Hematopoietic multipotent progenitor cell treated with erythropoietin and hydrocortisone succinate and interleukin-3 and kit ligand, for 8 days (in vitro differentiated cells): ENCODE measurements at regions not wholly inside any gene's neighbourhood (a gene's known extent, or its start where the extent isn't known, plus 50 kb on each side); places are given as distances from the start of the nearest gene placed in this dataset.
"Not testable (repeated sequence)": the region's sequence is repeated elsewhere in the genome, so short reads cannot be mapped to it uniquely, and the experiment has no call there.

Source experiments
- DNase-seq: peaks from one replicate; pipeline ENCODE4 v3.0.0-alpha.2; 2015

DNA sequence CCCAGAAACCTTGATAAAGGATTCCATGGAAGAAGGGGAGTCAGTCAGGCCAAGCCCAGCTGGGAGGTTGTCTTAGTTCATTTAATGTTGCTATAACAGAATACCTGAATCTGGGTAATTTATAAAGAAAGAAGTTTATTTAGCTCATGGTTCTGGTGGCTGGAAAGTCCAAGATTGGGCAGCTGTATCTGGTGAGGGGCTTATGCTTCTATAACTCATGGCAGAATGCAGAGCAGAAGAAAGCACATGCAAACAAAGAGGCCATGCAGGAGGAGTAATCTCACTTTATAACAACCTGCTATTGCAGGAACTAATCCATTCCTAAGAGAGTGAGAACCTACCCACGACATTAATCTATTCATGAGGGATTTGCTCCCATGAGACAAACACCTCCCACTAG, 54.2 kb upstream of the ANKRD1 start:
- no peak for DNase-seq

DNA sequence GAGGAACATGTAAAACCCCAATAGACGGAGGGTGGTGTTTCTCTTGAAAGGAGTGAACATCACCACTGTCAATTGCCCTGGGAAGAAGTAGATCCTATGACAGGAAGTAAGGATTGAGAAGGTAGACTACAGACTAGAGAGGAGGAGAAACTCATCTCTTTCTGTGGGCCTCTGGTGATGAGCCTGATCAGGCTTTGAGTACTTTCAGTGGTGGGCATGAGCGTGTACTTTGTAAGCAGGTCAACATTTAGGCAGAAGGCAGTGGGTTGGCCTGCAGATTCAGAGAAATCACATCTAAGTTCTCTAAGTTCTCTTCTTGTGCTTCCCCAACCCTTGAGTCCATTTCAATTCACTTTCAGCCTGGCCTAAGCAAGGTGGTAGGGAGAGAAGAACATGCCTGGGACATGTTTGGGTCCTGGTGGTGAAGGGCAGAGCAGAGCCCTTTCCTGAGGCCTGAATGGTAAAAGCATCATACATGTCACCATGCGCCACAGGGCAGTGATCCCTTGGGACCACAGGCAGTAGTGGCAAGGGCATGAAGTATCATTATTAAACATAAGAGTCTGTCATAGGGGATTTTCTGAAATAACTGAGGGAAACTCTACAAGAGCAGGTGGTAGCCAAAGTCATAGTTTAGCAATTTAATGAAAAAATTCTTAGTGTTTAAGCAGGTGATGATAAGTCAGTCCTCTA, 56.4 kb upstream of the ANKRD1 start:
- no peak for DNase-seq

DNA sequence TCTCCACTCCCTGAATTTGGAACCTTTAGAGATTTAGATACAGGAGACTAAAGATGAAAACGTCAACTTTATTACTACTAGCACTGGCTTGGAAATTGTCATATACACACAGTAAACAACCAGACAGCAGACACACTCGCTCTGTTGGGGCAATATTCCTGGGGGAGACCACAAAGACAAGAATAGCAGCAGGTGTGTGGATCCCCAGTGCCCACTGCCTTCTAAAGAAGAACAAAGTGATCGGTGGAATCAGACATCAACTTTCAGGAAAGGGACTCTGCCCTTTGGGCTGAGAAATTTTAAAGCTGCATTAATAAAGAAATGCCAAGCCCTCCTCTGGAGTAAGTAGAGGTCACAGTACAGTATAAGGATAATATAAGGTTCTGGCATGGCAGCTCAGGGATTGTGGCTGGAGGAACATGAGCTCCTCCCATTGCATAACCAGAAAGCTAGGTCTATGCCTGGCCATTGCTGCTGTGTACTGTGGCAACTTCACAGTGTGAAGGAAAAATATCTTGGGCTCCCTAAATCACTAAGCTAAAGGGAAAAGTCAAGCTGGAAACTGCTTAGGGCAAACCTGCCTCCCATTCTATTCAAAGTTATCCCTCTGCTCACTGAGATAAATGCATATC, 57.1 kb upstream of the ANKRD1 start:
- DNase-seq, result no peak

DNA sequence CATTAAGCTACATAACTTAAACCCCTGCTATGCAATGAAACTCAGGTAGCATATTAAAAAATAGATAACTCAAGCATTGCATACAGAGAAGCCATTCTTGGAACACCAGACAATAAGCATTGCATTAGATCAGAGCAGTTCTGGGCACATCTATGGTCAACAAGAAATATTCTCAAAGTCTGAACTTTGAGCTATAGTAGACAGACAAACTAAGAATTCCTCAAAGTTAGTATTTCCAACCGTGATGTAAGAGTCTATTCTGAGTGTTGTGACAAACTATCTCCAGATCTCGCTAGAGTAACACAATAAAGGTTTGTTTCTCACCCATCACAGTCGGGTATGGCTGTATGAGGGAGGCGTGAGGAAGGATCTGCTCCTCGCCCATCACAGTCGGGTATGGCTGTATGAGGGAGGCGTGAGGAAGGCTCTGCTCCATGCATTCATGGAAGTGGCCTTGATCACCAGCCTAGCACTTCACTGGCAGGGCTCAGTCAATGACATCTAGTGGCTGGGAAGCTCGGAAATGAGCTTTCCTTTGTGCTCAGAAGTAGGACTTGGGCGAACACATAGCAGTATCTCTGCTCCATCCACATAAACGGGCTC, 61.6 kb upstream of the ANKRD1 start:
- DNase-seq, result no peak

DNA sequence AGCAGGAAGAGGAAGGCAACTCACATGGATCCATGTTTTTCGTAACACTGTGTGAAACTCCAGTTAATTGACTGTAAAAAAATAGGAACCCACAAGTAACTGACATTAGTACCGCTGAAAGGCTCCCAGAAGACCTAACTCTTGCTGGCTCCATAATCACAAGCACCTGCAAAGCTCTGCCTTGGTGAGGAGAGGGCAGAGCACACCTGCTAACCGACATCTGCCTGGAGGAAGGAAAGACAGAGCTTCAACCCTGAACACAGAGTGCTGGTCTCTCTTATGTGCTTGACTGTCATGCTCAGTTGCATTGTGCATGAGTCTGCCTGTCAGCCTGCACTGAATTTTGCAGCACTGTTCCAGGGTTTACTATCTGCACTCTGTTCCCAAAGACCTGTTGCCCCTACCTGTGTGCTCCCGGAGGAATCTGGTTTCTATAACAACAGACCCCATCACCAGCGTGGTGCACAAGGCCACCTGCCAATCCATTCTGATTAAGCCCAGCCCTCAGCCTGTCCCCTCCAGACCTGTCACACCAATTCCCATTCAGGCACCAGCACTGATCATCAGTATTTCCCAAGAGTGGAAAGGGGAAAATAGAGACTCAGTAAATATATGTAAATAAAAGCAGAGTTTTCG, 63.1 kb upstream of the ANKRD1 start:
- DNase-seq, result no peak

DNA sequence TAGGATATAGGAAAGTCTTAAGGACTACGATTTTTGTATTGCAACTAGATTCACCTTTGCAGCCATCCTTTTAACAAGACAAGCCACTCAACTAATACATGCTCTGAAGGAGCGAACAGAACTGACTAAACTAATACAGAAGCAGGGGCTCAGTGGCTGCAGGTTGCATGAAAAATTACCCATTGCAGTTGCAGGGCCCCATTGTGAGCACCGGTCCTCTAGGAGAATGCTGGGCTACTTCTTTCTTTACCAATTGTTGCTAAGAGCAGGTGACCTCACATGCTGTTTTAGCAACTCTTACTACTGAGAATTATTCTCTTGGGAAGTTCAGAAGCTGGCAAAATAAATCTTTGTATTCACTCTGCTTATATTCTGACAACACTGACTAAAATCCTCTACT, 64.0 kb upstream of the ANKRD1 start:
- DNase-seq, result no peak

DNA sequence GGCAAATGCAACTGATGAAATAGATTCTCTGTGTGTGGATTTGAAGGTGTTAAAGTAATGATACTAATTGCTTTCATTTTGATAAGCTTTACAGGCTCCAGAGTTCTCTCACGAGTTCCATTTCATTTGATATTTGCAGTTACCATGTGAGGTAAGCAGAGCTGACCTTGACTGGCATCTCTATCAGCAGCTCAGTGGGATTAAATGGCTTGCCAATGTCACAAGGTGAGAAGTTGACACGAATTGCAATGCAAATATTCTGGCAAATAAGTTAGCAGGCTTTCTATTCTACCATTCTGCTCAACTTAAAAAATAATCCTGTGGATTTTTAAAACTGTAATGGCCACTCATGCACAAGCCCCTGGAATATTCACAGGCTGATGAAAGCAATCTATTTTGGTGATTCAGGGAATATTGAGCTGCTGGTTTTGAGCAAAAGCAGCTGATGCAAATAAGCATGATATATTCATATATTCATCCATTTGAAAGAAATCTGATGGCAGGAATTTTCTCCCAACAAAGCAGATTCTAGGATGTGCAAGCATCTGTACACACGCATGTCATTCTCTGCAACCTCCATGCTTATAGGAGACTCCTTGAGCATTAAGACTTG, 64.5 kb upstream of the ANKRD1 start:
- DNase-seq, result no peak

DNA sequence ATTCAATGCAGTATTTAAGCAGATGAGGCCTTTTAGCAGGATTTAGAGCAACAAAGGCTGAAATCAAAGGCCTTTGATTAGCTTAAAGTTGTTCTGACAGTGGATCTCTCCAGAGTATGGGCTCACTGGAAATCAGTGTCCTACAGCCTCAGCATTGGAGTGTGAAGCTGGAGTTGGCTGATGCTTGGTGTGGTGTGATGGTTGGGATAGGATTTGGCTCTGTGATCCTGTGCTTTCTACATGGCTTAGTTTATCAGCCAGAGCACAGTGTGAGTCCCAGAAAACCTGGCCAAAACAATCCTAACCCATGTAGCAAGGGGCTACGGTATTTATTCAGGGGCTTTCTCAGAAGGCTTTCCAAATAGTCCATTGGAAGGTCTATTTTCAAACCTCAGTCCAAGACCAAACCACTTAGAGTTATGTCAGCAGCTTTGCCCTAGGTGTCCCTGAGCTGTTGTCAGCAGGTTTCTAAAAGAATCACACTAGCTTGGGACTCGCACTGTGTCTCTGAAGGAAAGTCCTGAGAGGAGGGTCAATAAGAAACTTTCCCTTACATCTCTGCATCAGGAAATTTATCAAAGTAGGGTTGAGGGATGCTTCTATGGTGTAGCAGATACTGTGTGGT, 65.4 kb upstream of the ANKRD1 start:
- DNase-seq, result no peak

DNA sequence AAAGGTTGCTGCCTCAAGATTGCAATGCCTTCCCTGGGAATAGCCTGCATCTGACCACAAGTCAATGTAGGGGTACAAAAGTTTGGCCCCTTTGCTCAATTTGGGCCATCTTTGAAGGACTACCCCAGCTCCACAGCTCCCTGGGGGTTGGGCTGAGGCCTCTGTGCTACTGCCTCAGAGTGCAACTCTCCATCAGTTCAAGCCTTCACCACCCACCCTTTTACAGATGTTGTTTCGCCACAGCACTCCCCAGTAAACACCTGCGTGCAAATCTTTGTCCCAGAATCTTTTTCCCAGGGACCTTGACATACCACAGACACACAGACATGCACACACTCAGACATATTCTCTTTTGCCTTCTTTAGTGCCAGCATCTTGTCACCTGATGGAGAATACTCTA, 66.0 kb upstream of the ANKRD1 start:
- no peak for DNase-seq

DNA sequence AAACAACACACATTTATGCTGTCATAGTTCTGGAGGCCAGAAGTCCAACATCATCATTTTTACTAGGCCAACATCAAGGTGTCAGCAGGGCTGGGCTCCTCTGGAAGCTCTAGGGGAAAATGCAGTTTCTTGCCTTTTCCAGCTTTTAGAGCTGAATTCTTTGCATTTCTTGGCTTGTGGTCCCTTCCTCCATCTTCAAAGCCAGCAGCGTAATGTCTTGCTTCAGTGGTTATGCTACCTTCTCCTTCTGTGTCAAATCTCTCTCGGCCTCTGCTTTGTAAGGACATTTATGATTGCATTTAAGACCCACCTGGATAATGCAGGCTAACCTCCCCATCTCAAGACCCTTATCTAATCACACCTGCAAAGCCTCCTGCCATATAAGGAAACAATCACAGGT, 66.5 kb upstream of the ANKRD1 start:
- no peak for DNase-seq

DNA sequence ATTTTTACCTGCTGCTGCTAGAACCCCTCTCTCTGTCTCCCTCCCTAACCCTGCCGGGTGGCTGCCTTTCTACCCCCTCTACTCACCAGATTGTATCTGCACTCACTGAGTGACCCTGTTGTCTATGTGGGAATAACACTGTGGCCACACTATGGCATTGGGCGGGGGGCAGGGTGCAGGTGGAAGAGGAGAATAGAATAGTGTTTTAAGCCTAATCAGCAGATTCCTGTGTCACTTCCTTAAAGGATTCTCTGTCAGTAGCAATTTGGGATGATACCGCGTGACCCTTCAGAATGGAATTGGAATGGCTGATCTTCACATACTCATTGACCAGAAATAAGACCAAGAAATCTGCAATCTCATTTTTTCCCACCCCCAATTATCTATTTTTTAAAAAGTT, 67.1 kb upstream of the ANKRD1 start:
- DNase-seq, result no peak

DNA sequence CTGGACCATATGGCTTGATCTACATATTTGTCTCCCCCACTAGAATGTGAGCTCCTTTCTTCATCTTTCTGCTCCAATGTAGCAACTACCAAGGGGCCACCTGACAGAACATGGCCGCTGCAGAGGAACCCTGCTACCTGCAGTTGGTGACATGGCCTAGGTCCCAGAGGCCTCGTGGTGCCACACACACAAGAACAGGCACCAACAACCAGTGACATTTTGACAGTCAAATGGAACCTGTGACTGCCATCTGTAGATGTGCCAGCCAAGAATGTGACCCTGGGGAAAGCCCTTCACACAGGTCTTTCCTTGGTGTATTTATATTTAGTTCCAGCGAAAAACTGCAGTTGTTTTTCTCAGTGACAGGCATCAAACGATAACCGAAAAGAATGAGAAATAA, 67.9 kb upstream of the ANKRD1 start:
- DNase-seq, result no peak

DNA sequence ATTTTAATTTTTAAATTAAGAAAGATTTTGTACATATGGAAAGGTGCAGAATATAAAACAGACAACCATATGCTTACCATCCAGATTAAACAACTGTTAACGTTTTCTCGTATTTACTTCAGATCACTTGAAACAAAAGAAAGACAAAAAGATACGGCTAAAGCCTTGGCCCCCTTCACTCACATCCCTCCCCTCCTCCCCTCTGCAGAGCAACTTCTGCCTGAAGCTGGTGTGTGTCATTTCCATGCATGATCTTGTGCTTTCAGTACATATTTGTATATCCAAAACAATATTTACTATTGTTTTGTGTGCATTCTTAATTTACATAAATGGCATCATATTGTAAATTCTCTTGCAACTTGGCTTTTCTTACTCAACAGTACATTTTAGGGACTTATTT, 68.5 kb upstream of the ANKRD1 start:
- no peak for DNase-seq

DNA sequence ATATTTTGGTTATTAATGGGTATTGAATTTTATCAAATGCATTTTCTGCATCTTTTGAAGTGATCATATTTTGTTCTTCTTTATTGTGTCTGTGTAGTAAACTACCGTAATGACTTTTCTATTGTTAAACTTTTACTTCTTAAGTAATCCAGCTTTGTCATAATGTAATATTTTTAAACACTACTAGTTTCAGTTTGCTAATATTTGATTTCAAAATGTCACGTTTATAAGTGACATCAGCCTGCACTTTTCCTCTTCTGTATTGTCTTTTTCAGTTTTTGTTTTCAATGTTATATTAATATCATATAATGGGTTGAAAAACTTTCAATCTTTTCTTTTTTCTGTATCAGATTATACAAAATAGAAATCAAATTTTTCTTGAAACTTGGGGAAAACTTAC, 71.6 kb upstream of the ANKRD1 start:
- no peak for DNase-seq

DNA sequence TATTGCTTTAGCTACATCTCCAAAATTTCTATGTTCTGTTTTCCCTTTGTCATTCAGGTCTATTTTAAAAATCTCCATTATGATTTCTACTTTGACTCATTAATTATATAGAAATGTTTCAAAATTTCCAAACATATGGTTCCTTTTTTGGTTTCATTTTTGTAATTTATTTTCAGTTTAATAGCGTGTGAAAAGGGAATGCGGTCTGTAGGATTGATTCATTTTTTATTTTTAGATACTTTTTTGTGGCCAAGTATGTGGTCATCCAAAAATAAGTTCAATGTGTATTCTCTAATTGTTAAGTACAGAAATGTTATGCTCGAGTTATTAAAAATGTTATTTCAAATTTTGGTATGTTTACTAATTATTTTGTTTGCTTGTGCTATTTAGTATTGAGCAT, 72.5 kb upstream of the ANKRD1 start:
- DNase-seq, result no peak

DNA sequence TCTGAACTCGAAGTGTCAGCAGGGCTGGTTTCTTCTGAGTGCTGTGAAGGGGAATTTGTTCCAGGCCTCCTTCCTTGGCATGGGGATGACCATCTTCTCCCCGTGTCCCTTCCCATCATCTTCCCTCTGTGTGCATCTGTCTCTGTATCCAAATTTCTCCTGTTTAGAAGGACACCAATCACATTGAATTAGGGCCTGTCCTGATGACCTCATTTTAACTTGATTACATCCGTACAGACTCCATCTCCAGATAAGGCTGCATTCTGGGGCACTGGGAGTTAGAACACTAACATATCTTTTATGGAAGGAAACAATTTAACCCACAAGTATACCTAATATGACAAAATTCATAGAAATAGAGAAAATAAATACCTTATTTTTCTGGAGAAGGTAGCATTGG, 76.8 kb upstream of the ANKRD1 start:
- no peak for DNase-seq

DNA sequence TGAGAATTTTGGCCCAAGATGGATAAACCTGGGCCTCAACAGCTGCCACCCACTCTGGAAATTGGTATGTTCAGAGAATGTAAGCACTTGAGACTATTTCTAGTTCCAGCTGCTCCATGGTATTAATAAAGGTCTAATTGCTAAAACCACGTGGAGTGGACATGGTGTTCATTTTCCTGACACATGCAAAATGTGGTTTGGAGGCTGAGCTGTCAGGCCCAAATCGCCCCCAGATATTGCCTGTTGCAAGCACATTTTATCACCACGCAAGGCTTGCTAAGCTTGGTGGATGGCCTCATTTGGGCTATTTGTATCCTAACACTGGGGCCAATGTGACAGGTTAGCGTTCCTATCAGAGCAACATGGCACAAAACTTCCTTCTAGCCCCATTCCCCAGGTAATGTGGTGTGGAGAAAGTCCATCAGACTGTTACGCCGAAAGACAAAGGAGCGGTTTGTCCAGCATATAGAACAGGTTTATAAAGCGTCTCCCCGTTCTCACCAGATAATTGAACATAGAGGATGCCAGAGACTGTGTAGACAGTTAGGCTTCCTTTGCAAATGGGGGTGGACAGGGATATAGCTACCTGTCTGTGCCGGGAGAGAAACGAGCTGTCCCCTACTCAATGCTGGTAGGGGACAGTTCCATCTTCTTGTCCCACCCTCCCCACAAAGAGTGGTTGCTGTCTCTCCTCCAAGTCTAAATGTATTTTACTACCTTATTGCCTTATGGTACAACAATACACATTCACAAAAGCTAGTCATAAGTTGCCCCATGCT, 78.0 kb upstream of the ANKRD1 start:
- no peak for DNase-seq

DNA sequence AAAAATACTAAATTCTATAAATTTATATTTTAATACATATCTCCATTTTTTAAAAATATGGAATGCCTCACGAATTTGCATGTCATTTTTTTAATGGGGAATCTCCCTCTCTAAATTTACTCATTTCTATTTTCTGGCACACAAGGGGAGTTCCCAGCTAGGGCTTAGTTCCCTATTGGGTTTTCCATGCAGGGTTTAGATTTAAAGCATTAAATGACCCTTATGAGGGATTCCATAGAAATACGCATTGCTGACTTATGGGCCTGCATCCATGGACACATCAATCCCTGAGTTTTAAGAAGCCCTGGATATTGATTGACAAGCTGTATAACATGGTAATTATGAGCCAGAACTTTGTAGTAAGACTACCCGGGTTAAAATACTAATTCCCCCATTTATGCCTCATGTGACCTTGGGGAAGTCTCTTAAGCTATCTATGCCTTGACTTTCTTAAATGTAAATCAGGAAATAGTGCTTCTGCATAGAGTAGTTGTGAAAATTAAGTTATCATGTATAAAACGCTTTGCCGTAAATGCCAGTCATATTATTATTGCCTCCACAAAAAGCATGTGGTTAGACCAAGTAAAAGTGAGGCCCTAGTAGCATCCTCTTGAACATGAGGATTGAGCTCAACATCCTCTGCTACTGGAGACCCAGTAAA, 78.8 kb upstream of the ANKRD1 start:
- DNase-seq, result no peak

DNA sequence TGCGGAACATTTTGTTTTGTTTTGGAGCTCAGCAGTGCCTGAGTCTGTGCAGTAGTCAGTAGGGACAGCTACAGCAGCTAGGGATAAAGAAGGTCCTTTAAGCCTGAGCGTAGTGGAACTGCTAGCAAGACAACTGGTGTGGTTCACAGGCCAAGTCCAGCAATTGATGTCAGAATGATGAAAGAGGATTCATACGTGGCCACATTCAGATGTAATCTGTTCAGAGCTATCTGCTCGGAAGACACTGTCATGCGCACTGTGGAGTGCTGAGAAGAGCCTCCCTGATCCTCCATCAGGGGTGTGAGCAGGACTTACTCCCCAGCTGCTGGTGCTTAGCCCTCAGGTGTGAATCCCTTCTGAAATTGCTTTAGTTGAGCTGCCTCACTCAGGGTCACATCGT, 79.6 kb upstream of the ANKRD1 start:
- DNase-seq, result no peak

DNA sequence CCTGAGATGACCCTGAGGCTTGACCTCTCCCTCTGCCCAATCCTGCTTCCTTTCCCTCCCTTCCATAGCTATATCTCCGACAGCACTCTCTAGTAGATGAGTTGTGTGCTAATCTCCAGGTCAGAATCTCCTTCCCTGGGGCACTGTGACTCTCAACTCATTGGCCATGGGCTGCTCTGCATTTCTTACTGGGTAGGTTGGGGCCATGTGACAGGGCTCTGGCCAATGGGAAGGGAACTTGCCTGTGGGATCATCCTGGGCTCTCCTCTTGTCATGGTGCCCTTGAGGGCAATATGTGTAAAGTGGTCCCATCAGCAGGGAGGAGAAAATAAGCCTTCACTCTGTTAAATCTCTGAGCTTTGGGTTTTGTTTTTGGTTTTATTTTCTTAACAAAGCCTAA, 80.1 kb upstream of the ANKRD1 start:
- DNase-seq, result no peak

DNA sequence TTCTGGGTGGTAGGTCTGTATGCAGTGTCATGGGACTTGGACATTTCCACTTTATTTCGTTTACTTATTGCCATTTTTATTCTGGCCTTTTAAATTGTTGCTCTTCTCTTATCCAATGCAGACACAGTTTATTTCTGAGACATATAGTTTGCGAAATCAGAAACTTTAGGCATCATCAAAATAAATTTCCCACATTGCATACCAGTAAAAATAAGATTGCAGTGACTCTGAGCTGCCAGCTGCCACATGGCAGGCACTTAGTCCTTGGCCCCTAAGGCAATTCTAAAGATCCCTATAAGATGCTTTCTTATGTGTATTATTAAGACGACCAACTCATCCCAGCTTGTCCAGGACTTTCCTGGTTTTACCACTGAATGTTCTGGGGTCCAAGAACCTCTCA, 81.8 kb upstream of the ANKRD1 start:
- no peak for DNase-seq

DNA sequence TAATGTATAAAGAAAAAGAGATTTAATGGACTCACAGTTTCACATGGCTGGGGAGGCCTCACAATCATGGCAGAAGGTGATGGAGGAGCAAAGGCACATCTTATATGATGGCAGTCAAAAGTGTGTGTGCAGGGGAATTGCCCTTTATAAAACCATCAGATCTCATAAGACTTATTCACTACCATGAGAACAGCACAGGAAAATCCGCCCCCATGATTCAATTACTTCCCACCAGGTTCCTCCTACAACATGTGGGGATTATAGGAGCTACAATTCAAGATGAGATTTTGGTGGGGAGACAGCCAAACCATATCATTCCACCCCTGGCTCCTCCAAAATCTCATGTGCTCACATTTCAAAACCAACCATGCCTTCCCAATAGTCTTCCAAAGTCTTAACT, 82.5 kb upstream of the ANKRD1 start:
- not testable (repeated sequence) for DNase-seq
